A673 (cell line): ENCODE measurements at regions not wholly inside any gene's neighbourhood (a gene's known extent, or its start where the extent isn't known, plus 50 kb on each side); places are given as distances from the start of the nearest gene placed in this dataset.

Experiments used
- BruUV-seq: library from RNA; stranded (reverse); fragments of 400-500 nt; replicated peaks from 2 replicates; lab custom pipeline; 2021; lab: Mats Ljungman, UMichigan
- CTCF ChIA-PET: fragments of 300-600 bp; sonication (Branson Sonifier 250); formaldehyde crosslinking; loops from one replicate; lab custom pipeline; 2022; ENCODE audit warnings: antibody characterized with exemption; lab: Charles Lee
- POLR2A ChIA-PET: fragments of 300-600 bp; sonication (Branson Sonifier 250); formaldehyde crosslinking; loops from one replicate; lab custom pipeline; 2022; ENCODE audit warnings: antibody characterized with exemption; ENCODE audit not compliant: low non-redundant PET; lab: Charles Lee
- DNase-seq: peaks from one replicate; pipeline ENCODE4 v3.0.0-alpha.2; 2015; ENCODE audit warnings: low spot score
- H3K27ac ChIP-seq: fragments of 200-600 bp; sonication (generic); 2 replicates; pipeline ENCODE4 v1.5.1; 2016; ENCODE audit warnings: mixed run types, low read depth, mild to moderate bottlenecking, mixed read lengths, antibody characterized with exemption, low read length; ENCODE audit not compliant: poor library complexity, severe bottlenecking
- H3K27me3 ChIP-seq: fragments of 200-600 bp; sonication (generic); replicated peaks from 2 replicates; pipeline ENCODE4 v1.6.1; 2017; ENCODE audit warnings: mixed run types, low read depth, mild to moderate bottlenecking, mixed read lengths, antibody characterized with exemption, low read length; ENCODE audit not compliant: insufficient read depth, poor library complexity
- H3K36me3 ChIP-seq: fragments of 200-600 bp; sonication (generic); 2 replicates; pipeline ENCODE4 v1.6.1; 2016; ENCODE audit warnings: mixed run types, mild to moderate bottlenecking, mixed read lengths, antibody characterized with exemption, low read length; ENCODE audit not compliant: insufficient read depth, poor library complexity, severe bottlenecking
- H3K4me1 ChIP-seq: fragments of 200-600 bp; sonication (generic); 2 replicates; pipeline ENCODE4 v1.6.1; 2017; ENCODE audit warnings: mixed run types, mild to moderate bottlenecking, mixed read lengths, antibody characterized with exemption, low read length; ENCODE audit not compliant: insufficient read depth, poor library complexity, severe bottlenecking
- H3K4me3 ChIP-seq: fragments of 200-600 bp; sonication (generic); 2 replicates; pipeline ENCODE4 v1.5.1; 2016; ENCODE audit warnings: low read depth, mixed run types, mild to moderate bottlenecking, mixed read lengths, low read length; ENCODE audit not compliant: poor library complexity, severe bottlenecking
- H3K9me3 ChIP-seq: fragments of 200-600 bp; sonication (generic); 2 replicates; pipeline ENCODE4 v1.6.1; 2016; ENCODE audit warnings: mixed run types, low read depth, mild to moderate bottlenecking, mixed read lengths, antibody characterized with exemption, low read length; ENCODE audit not compliant: poor library complexity, severe bottlenecking
- CTCF ChIP-seq: fragments of 300-800, 200-600 bp; sonication (generic); conservative IDR thresholded peaks from 2 replicates; pipeline ENCODE4 v1.5.1; 2017; ENCODE audit warnings: low read depth, mild to moderate bottlenecking, antibody characterized with exemption, low read length, moderate library complexity, mixed read lengths
- EZH2 ChIP-seq: fragments of 200-600 bp; sonication (generic); IDR thresholded peaks from 2 replicates; pipeline ENCODE4 v1.6.1; 2017; ENCODE audit warnings: borderline replicate concordance, low read depth, mild to moderate bottlenecking, mixed read lengths, antibody characterized with exemption, low read length; ENCODE audit not compliant: poor library complexity, severe bottlenecking
- intact Hi-C: fragments of 100-400 bp; cut with micrococcal nuclease; formaldehyde crosslinking; loops from one replicate; pipeline ENCODE4 v1.10.0; 2022; ENCODE audit not compliant: unreplicated experiment

- DNase-seq, result no peak
- H3K4me1 ChIP-seq, result no peaks in the 10 kb centered on the region
- ChIA-PET POLR2A (no interaction called here), CTCF (no interaction called here)
- no peak overlapping the region for H3K27ac ChIP-seq
- intact Hi-C loops, result no loop called here
- no TSS peak for BruUV-seq
- no peaks in the 10 kb centered on the region for H3K27me3 ChIP-seq
- no peaks in the 10 kb centered on the region for H3K36me3 ChIP-seq
- no peaks in the 10 kb centered on the region for H3K9me3 ChIP-seq
- no peak for TF ChIP-seq EZH2
- no peak for TF ChIP-seq CTCF
- no peak overlapping the region for H3K4me3 ChIP-seq
These were observed 985.6 kb upstream of the GHITM start for GRCh38 chr10:83153714-83154113.

GRCh38 chr10:83164156-83164555 lies 975.2 kb upstream of the GHITM start:
- intact Hi-C loops, result no loop called here
- Histone ChIP-seq H3K4me1 (no peaks in the 10 kb centered on the region), H3K27me3 (no peaks in the 10 kb centered on the region), H3K4me3 (no peak overlapping the region), H3K36me3 (no peaks in the 10 kb centered on the region), H3K27ac (no peak overlapping the region), H3K9me3 (no peaks in the 10 kb centered on the region)
- no TSS peak for BruUV-seq
- no peak for TF ChIP-seq EZH2
- no peak for TF ChIP-seq CTCF
- ChIA-PET POLR2A (no interaction called here), CTCF (no interaction called here)
- no peak for DNase-seq

- no peak overlapping the region for H3K27ac ChIP-seq
- no peak overlapping the region for H3K4me3 ChIP-seq
- H3K4me1 ChIP-seq, result no peaks in the 10 kb centered on the region
- TF ChIP-seq CTCF (no peak), EZH2 (no peak)
- no TSS peak for BruUV-seq
- no peaks in the 10 kb centered on the region for H3K36me3 ChIP-seq
- H3K27me3 ChIP-seq, result no peaks in the 10 kb centered on the region
- H3K9me3 ChIP-seq, result no peaks in the 10 kb centered on the region
- ChIA-PET POLR2A (no interaction called here), CTCF (no interaction called here)
- no peak for DNase-seq
- intact Hi-C loops, result no loop called here
These were observed 974.0 kb upstream of the GHITM start for GRCh38 chr10:83165265-83165664.
